ENCODE measurements at regions not wholly inside any gene's neighbourhood (a gene's known extent, or its start where the extent isn't known, plus 50 kb on each side); places are given as distances from the start of the nearest gene placed in this dataset.

- no peak for DNase-seq (ENCODE audit: low read depth)
- no peak for TF ChIP-seq MAX (IDR thresholded peaks at IDR 0.05; ENCODE audit: low read depth, low read length)
- no peak for TF ChIP-seq POLR2A (IDR thresholded peaks at IDR 0.05; ENCODE audit: extremely low read depth, insufficient read length)
- TF ChIP-seq CTCF (IDR thresholded peaks at IDR 0.05; ENCODE audit: low read depth, low read length) = no peak
- no peak for TF ChIP-seq MYC (IDR thresholded peaks at IDR 0.05; ENCODE audit: low read depth, low read length)
- no peak overlapping the region for H3K4me3 ChIP-seq (ENCODE audit: low read depth, low read length)
These were observed 53.0 kb downstream of the HELT start for GRCh38 chr4:185071236-185071811.

- TF ChIP-seq MAX (IDR thresholded peaks at IDR 0.05; ENCODE audit: low read depth, low read length) = no peak
- no peak for TF ChIP-seq MYC (IDR thresholded peaks at IDR 0.05; ENCODE audit: low read depth, low read length)
- no peak for TF ChIP-seq POLR2A (IDR thresholded peaks at IDR 0.05; ENCODE audit: extremely low read depth, insufficient read length)
- no peak for TF ChIP-seq CTCF (IDR thresholded peaks at IDR 0.05; ENCODE audit: low read depth, low read length)
- H3K4me3 ChIP-seq (ENCODE audit: low read depth, low read length) = no peak overlapping the region
- DNase-seq (ENCODE audit: low read depth) = no peak
These were observed 61.1 kb downstream of the HELT start for GRCh38 chr4:185079271-185079905.

- TF ChIP-seq CTCF (IDR thresholded peaks at IDR 0.05; ENCODE audit: low read depth, low read length) (no peak), MAX (IDR thresholded peaks at IDR 0.05; ENCODE audit: low read depth, low read length) (no peak), MYC (IDR thresholded peaks at IDR 0.05; ENCODE audit: low read depth, low read length) (no peak), POLR2A (IDR thresholded peaks at IDR 0.05; ENCODE audit: extremely low read depth, insufficient read length) (no peak)
These were observed 62.3 kb downstream of the HELT start for GRCh38 chr4:185080545-185080944.

GRCh38 chr4:185082561-185082960 is 60.5 kb upstream of the SLC25A4 start:
- no peak for DNase-seq (ENCODE audit: low read depth)
- TF ChIP-seq MAX (IDR thresholded peaks at IDR 0.05; ENCODE audit: low read depth, low read length) = no peak
- TF ChIP-seq MYC (IDR thresholded peaks at IDR 0.05; ENCODE audit: low read depth, low read length) = no peak
- TF ChIP-seq POLR2A (IDR thresholded peaks at IDR 0.05; ENCODE audit: extremely low read depth, insufficient read length) = no peak
- TF ChIP-seq CTCF (IDR thresholded peaks at IDR 0.05; ENCODE audit: low read depth, low read length) = no peak
- H3K4me3 ChIP-seq (ENCODE audit: low read depth, low read length) = no peak overlapping the region

More at GRCh38 chr4:185080545-185080944, 62.3 kb downstream of the HELT start:
- no peak for DNase-seq (ENCODE audit: low read depth)
- no peak overlapping the region for H3K4me3 ChIP-seq (ENCODE audit: low read depth, low read length)

GRCh38 chr4:185086053-185086452 is 57.0 kb upstream of the SLC25A4 start:
- no peak overlapping the region for H3K4me3 ChIP-seq (ENCODE audit: low read depth, low read length)
- TF ChIP-seq POLR2A (IDR thresholded peaks at IDR 0.05; ENCODE audit: extremely low read depth, insufficient read length) = no peak
- no peak for TF ChIP-seq MYC (IDR thresholded peaks at IDR 0.05; ENCODE audit: low read depth, low read length)
- TF ChIP-seq CTCF (IDR thresholded peaks at IDR 0.05; ENCODE audit: low read depth, low read length) = no peak
- no peak for TF ChIP-seq MAX (IDR thresholded peaks at IDR 0.05; ENCODE audit: low read depth, low read length)
- DNase-seq (ENCODE audit: low read depth) = peak; percentile 14

Measured in NB4 (cell line).